Epithelial cell of esophagus (primary cell): ENCODE measurements at regions not wholly inside any gene's neighbourhood (a gene's known extent, or its start where the extent isn't known, plus 50 kb on each side); places are given as distances from the start of the nearest gene placed in this dataset.
"Not testable (repeated sequence)": the region's sequence is repeated elsewhere in the genome, so short reads cannot be mapped to it uniquely, and the experiment has no call there.

Source experiments
- DNase-seq: peaks from one replicate; pipeline ENCODE4 v3.0.0; 2010; ENCODE audit warnings: low read depth
- H3K4me3 ChIP-seq: 2 replicates; pipeline ENCODE4 v1.5.1; 2011; ENCODE audit warnings: mild to moderate bottlenecking, low read length, control low read depth
- TF ChIP-seq, protein P1 (sequence below): IDR thresholded peaks from 2 replicates; pipeline ENCODE4 v1.5.1; 2011; ENCODE audit warnings: low read depth, mild to moderate bottlenecking, low read length, control low read depth, inconsistent platforms; ENCODE audit not compliant: insufficient read depth; ENCODE audit errors: missing control alignments

DNA sequence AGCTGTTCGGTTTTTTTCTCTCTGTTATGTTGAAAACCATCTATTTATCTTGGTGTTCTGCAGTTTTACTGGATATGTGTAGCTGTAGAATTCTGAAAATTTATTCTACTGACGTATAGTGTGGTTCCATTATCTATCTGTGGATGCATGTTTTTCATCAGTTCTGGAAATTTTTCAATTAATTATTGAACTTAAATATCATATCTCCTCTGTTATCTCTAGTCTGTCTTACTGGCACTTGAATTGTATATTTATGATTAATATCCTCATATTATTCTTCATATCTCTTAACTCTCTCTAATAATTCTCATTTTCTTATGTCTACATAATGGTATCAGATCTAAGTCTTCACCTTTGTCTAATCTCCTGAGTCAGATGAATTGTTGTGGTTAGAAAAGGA, 501.7 kb downstream of the STK39 start:
- DNase-seq: no peak
- TF ChIP-seq, protein P1, sequence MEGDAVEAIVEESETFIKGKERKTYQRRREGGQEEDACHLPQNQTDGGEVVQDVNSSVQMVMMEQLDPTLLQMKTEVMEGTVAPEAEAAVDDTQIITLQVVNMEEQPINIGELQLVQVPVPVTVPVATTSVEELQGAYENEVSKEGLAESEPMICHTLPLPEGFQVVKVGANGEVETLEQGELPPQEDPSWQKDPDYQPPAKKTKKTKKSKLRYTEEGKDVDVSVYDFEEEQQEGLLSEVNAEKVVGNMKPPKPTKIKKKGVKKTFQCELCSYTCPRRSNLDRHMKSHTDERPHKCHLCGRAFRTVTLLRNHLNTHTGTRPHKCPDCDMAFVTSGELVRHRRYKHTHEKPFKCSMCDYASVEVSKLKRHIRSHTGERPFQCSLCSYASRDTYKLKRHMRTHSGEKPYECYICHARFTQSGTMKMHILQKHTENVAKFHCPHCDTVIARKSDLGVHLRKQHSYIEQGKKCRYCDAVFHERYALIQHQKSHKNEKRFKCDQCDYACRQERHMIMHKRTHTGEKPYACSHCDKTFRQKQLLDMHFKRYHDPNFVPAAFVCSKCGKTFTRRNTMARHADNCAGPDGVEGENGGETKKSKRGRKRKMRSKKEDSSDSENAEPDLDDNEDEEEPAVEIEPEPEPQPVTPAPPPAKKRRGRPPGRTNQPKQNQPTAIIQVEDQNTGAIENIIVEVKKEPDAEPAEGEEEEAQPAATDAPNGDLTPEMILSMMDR: no peak
- H3K4me3 ChIP-seq: no peak overlapping the region

DNA sequence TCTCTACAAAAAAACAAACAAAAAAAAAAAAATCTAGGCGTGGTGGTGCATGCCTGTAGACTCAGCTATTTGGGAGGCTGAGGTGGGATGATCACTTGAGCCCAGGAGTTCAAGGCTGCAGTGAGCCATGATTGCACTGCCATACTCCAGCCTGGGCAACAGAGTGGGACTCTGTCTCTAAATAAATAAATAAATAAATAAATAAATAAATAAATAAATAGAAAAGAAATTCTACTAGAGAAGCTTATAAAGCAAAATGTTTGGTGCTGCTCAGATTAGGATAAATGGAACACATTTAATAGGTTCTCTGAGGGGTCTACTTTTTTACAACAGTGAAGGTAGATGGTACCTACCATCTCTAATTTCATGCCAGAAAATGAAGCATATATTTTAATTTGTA, 507.5 kb downstream of the STK39 start:
- not testable (repeated sequence) for DNase-seq, H3K4me3 ChIP-seq

DNA sequence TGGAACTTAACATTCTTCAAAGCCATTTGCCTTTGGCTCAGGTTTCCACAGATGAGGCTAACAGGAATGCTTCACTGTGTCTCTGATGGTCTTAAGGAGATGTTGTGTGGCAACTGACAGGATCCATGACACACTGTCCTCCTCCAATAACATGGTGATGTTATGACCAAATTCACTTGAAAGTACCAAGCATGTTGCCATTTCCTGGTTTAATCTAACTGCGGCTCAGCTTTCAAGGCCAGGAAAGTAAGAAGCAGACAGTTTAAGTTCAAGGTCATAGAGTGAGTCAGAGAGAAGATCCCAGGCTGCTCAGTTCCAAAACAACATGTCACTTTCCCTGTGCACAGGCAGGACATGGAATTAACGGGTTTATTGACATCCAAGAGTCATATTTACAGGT, 513.6 kb downstream of the STK39 start:
- TF ChIP-seq, protein P1: no peak

DNA sequence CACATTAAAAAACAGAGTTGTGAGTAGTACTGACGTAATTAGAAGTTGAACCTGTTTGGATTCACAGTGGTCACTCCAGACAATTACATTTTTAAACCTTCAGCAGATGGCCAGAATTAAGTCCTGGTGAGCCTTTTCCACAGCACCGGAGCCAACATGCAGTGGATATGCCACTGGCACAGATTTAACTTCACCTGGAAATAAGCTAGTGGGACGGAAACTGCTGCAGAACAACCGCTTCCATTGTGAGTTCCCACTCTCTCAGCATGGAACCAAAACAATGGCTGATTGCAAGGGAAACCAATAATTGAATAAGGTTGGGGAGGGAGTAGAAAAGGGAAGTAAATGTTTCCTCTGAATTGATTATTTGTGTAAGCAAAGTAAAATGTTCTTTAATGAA, 515.1 kb downstream of the STK39 start:
- TF ChIP-seq, protein P1: no peak
- DNase-seq: no peak
- no peak overlapping the region for H3K4me3 ChIP-seq

More for the DNA sequence above, 513.6 kb downstream of the STK39 start:
- H3K4me3 ChIP-seq: no peak overlapping the region
- DNase-seq: no peak

DNA sequence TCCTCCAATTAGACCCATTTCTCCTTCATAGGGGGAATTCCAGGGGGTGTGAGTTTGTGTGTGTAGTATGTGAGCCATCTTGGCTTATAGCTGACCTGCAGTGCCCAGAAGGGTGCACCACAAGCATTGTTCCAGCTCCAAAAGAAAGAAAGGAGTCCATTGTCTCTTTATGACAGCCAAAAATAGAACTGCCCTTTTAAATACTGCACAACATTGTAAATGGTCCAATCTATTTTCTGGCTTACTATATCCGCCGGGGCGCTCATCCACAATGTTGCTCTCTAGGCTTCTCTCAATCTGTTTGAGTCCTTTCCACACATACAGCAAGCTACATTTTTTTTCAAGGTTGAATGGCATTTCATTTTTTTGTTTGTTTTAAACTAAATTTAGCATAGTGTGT, 517.5 kb downstream of the STK39 start:
- H3K4me3 ChIP-seq: no peak overlapping the region
- no peak for DNase-seq
- TF ChIP-seq, protein P1: no peak

DNA sequence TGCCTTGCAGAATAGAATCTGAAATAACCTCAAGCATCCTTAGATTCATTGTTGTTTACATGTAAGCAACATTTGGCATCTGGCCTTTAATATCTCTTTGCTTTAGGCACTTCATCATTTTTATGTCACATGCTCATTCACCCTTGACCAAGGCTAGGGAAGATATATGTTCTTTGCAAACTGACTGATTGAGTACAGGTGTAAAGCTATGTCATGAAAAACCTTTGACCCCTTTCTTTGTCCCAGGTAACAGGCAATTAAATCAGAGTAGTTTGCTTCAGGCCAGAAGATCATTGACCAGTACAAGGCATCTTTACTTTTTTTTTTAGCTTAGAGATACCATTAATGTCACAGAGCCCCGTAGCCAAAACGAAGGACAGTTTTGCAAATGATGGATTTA, 520.6 kb downstream of the STK39 start:
- no peak for DNase-seq
- H3K4me3 ChIP-seq: no peak overlapping the region
- TF ChIP-seq, protein P1: no peak

DNA sequence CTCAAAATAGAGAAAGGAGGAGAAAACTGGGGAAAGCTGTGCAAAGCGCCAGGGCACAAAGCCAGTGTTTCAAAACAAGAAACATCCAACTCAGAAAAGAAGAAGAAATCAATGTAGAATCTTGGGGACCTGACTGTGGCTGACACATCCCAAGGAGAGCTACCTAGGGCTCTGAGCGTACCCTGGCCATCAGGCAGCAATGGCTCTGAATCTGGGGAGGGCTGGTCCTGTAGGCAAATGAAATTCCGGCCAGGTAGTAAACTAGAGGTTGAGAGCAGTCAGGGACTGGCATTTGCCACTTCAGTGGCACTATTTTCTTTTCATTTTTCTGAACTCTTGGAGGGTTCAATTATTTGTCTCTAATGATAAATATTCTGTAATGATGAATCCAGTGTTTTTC, 525.8 kb downstream of the STK39 start:
- no peak overlapping the region for H3K4me3 ChIP-seq
- DNase-seq: no peak
- TF ChIP-seq, protein P1: no peak

DNA sequence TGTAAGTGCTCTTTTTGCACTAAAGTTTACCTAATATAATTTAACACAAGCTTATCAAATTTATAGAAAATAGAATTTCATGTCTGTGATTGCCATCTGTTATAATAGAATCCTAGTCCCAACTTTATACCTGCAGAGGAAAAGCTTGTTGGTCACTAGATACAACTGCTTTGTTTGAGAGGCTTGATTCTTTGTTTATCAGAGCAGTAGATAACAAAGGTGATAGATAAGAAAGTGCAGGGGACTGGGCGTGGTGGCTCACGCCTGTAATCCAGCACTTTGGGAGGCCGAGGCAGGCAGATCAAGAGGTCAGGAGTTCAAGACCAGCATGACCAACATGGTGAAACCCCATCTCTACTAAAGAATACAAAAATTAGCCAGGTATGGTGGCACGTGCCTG, 528.0 kb downstream of the STK39 start:
- no peak for DNase-seq
- TF ChIP-seq, protein P1: no peak
- no peak overlapping the region for H3K4me3 ChIP-seq
